HG02759 (cell line): ENCODE measurements at regions not wholly inside any gene's neighbourhood (a gene's known extent, or its start where the extent isn't known, plus 50 kb on each side); places are given as distances from the start of the nearest gene placed in this dataset.
"Not testable (repeated sequence)": the region's sequence is repeated elsewhere in the genome, so short reads cannot be mapped to it uniquely, and the experiment has no call there.

Experiments
- ATAC-seq: cut with Tn5 transposase; IDR thresholded peaks from one replicate; pipeline ENCODE4 v1.9.1; 2021; ENCODE audit warnings: mild to moderate bottlenecking, moderate library complexity; ENCODE audit not compliant: unreplicated experiment

GRCh38 chr13:94824601-94825000, 112.3 kb upstream of the SOX21 start:
- ATAC-seq: no peak

GRCh38 chr13:94822356-94822755, 110.0 kb upstream of the SOX21 start:
- no peak for ATAC-seq

- ATAC-seq: no peak
Observed at GRCh38 chr13:94816256-94816655, 103.9 kb upstream of the SOX21 start.

GRCh38 chr13:94813920-94814475, 101.7 kb upstream of the SOX21 start:
- peak; percentile 90 for ATAC-seq

- no peak for ATAC-seq
Observed at GRCh38 chr13:94811753-94812152, 99.4 kb upstream of the SOX21 start.

GRCh38 chr13:94800423-94800822, 88.1 kb upstream of the SOX21 start:
- ATAC-seq: no peak

- ATAC-seq: no peak
Observed at GRCh38 chr13:94799299-94799698, 87.0 kb upstream of the SOX21 start.

- ATAC-seq: no peak
Observed at GRCh38 chr13:94798738-94799137, 86.4 kb upstream of the SOX21 start.

GRCh38 chr13:94795292-94795691, 82.9 kb upstream of the SOX21 start:
- ATAC-seq: no peak

- not testable (repeated sequence) for ATAC-seq
Observed at GRCh38 chr13:94786246-94786645, 73.9 kb upstream of the SOX21 start.

GRCh38 chr13:94784066-94784465, 71.7 kb upstream of the SOX21 start:
- no peak for ATAC-seq

- ATAC-seq: no peak
Observed at GRCh38 chr13:94783489-94783888, 71.1 kb upstream of the SOX21 start.

GRCh38 chr13:94780421-94780820, 68.1 kb upstream of the SOX21 start:
- ATAC-seq: no peak

GRCh38 chr13:94778986-94779385, 66.6 kb upstream of the SOX21 start:
- no peak for ATAC-seq

- ATAC-seq: no peak
Observed at GRCh38 chr13:94778585-94778984, 66.2 kb upstream of the SOX21 start.

GRCh38 chr13:94776956-94777355, 64.6 kb upstream of the SOX21 start:
- ATAC-seq: no peak

- no peak for ATAC-seq
Observed at GRCh38 chr13:94776300-94776699, 64.0 kb upstream of the SOX21 start.

- ATAC-seq: no peak
Observed at GRCh38 chr13:94765814-94766213, 53.5 kb upstream of the SOX21 start.

GRCh38 chr13:94764576-94765321, 52.4 kb upstream of the SOX21 start:
- ATAC-seq: no peak
